ENCODE measurements at regions not wholly inside any gene's neighbourhood (a gene's known extent, or its start where the extent isn't known, plus 50 kb on each side); places are given as distances from the start of the nearest gene placed in this dataset.

DNA sequence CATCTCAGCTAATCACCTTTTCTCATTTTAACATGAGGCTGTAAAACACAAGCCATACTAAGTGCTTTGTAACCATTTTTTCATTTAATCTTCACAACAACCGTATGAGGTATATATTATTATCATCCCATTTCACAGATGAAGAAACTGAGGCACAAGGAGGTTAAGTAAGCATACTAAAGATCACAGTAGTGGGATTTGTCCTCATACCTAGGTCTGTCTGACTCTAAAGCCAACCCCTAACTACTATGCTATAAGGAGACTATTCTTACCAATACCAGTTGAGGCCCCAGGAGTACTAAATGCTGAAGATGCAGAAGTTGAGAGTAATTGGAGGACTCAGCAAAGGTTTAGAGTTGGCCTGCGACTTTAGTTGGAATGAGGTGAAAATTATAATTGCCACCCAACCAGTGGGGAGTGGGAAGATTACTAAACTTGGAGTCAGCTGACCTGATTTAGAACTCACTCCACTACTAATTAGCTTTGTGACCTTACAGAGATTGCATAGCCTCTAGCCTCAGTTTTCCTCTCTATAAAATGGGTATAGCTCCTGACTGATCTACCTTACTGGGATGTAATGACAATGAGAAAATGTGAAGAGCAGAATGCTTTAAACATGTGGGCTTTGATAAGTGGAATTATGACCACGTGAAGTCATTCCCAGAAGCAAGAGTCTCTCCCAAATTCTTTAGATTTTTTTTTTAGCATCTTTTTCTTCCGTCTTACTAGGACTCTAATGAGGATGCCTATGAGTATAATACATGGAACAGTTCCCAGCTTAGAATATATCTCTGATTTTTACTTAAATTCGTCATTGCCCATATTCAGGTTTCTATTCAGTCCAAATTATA lies 85.8 kb upstream of the IPO9 start:
- DNase-seq (ENCODE audit: low read depth in 2 of 3, low spot score in 2 of 3): no peak

DNA sequence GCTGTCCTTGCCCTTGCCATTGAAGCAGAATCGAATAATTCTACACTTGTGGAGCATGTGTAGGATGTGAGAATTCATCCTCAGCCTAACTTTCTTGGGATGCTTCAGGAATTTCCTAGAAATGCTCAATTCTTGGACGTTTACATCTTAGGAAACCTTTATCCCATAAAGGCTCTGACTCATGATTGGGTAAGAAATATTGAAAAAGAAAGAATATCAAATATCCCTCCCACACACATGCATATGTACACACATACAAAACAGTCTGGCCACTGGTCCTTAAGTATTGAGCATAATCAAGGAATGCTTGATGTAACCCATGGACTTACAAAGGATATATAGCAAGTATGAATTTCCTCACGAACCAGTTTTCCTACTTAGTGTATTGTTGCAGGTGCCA lies 83.9 kb upstream of the IPO9 start:
- DNase-seq (ENCODE audit: low read depth in 2 of 3, low spot score in 2 of 3): no peak

DNA sequence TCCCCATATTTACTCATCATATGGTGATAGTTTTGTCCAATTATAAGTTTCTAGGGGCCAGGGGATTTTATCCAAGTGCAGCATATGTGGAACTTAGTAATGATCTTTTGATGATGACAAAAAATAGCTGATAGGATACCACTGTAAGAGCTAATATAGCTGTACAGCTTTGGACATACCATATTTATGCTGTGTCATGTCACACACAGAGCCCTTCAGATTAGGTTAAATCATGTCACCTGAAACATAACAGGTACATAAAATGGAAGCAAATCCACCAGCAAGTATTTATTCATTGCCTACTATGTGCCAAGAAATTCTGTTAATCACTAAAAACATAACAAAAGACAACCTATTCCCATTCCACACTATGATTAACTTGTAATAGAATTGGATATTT lies 82.8 kb upstream of the IPO9 start:
- DNase-seq (ENCODE audit: low read depth in 2 of 3, low spot score in 2 of 3): no peak

DNA sequence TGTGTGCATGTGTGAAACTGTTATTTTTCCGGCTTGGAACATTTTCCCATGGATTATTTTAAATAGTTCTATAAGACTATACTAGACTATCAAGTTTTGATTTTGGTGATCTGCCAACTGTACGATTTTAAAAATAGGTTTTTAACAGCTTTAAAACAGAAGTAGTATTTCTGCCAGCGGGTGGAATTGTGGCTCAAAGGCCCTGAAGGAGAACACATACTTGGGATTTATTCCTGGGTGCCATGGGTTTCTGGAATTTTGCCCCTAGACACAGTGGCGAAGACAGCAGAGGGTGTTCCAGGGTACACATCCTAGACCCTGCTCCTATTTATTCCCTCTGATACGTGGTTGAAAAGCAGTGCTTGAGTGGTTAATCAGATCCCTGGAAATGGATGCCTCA lies 81.7 kb upstream of the IPO9 start:
- DNase-seq (ENCODE audit: low read depth in 2 of 3, low spot score in 2 of 3): no peak

DNA sequence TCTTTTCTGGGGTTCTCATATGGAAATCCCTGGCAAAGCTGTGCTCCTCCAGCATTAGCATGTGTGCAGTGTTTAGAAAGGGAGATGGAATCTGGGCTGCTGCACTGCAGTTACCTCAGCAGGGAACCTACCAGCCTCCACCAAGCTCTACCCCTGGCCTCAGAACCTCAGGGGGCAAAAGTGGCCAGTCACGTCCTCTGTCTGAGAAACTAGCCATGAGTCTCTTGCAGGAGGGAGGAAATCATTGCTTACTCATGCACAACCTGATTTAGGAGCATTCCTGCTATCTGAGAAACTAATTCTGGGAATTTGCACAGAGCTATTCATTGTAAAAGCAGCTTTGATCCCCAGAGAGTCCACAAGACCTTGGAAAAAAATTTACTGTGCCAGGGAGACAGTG lies 80.6 kb upstream of the IPO9 start:
- no peak for DNase-seq (ENCODE audit: low read depth in 2 of 3, low spot score in 2 of 3)

DNA sequence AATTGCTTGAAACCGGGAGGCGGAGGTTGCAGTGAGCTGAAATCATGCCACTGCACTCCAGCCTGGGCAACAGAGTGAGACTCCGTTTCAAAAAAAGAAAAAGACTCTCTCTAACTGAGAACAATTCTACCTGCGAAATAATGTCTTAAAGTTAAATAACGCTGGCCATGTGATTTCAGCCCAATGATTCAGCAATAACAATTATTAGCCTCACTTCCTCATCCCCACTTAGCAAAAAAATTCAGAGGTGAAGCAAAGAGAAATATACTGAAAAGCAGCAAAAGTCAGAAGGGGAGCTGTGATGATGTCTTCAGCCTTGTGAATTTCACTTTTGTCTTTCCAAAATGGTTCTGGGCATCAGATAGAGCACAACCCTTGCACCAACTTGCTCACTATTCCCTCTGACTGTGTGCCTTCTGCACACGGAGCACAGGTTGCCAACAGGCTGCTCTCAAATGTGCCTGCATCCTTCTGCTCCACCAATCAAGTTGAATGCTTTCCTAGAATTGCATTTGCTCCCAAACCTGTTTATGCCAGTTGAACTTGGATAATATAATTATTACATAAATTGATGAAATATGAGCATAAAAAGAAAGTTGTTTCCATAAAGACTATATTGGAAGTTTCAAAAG lies 79.8 kb upstream of the IPO9 start:
- no peak for DNase-seq (ENCODE audit: low read depth in 2 of 3, low spot score in 2 of 3)

DNA sequence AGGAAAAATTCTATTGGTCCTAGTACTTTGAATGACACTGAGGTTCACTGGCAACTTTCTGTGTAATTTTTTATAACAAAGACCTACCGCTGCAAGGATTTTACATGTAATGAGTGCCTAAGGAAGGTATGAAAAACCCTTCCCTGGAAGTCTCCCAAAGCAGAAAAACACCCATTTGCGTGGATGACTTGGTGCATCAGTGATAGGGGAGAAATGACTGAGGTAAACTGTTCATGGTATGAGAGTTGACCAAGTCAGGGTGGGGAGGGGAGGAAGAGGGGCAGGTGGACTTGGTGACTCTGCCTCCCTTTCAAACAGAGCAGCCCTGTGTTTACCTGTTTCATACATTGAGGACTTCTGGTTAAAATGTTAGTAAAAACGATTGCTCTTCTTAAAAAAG lies 78.8 kb upstream of the IPO9 start:
- no peak for DNase-seq (ENCODE audit: low read depth in 2 of 3, low spot score in 2 of 3)

DNA sequence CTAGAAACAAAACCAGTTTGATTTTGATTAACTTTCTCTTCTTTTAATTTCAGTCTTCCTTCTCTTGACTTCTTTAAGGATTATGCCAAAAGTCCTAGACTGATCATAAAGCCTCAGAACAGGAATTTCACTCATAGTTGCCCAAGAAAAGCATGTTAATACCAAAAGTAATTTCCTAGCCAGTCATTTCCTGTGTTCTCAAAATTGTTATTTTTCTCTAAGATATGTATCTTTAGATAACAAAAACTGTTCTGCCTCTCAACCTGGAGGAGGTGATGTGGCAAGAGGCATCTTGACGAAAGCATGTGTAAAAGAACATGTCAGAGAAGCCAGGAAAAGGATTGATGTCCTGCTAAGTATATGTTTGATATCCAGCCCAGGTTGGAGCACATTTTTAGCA lies 78.0 kb upstream of the IPO9 start:
- no peak for DNase-seq (ENCODE audit: low read depth in 2 of 3, low spot score in 2 of 3)

DNA sequence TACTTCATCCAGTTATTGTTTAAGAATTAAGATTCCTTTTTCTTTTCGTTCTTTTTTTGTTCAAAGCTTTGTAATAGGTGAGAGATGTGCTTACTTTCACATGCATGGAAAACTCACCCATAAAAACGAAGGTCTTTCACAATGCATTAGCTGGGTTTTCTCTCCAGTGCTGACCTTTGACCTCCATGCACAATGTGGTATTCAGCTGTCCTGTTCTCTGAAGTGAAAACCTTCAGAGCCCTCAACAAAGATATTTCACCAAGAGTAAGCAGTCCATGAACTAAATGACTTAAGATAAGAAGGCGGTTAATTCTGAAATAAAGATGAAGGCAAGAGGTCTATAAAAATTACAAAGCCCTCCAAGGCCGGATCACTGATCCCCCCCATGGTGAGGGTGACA lies 77.1 kb upstream of the IPO9 start:
- no peak for DNase-seq (ENCODE audit: low read depth in 2 of 3, low spot score in 2 of 3)

DNA sequence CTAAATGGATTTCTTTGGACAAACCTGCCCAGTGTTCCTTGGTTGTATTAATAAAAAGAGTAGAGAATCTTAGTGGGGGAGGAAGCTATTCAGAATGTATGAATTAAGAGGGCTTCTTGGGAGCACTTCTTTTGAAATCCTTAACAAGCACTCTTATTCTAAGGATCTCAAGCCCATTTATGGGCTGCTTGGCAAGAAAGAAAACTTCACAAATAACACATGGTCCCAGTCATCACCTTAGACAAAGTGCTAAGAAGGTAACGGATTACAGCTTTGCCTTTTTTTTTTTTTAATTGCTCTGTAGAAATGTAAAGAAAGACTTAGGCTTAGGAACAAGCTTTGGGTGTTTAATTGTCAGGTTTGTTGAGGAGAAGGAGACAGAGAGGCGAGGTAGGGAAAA lies 76.6 kb upstream of the IPO9 start:
- DNase-seq (ENCODE audit: low read depth in 2 of 3, low spot score in 2 of 3): no peak

DNA sequence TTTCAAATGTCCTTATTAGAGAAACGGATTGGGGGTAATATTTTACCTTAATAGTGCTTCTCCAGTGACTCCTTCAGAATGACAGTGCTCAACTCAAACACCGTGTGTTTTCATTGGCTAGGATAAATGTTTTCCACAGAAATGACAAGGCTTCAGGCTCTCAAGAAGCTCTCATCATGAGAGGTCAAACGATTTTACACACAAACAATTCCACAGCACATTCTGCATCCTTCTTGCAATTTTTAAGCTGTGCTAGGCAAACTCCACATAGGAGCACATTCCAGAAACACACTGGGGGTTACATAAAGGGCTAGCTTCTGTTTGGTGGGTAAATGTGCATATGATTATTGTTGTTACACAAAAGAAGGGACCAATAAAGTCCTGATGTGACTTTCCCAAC lies 75.5 kb upstream of the IPO9 start:
- no peak for DNase-seq (ENCODE audit: low read depth in 2 of 3, low spot score in 2 of 3)

DNA sequence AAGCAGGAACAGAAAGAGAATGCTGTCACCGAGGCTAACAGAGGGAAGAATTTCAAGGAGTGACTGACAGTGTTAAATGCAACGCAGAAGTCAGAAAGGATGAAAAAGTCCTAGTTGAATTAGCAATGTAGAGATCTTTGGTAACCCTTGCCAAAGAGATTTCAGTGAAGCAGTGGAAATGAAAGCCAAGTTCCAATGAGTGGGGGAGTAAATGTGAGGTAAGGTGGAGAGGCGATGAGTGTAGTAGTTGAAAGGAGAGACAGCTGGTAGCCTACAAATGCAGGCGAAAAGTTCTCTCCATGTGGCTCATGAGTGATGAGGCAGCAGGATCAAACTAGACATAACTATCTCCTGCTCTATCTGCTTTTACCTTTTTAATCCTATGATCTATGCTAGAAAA lies 74.6 kb upstream of the IPO9 start:
- no peak for DNase-seq (ENCODE audit: low read depth in 2 of 3, low spot score in 2 of 3)

DNA sequence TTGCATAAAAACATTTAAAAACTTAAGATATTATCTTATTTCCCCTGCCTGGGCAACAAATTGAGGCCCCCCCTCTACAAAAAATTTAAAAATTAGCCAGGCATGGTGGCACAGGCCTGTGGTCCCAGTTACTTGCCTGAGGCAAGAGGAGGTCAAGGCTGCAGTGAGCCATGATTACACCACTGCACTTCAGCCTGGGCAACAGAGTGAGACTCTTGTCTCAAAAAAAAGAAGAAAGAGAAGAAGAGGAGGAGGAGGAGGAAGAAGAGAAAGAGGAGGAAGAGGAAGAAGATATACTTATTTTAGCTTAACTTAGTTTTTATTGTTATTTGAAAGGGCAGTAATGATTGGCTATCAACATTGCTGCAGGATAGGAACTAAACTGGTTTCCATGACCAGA lies 73.8 kb upstream of the IPO9 start:
- no peak for DNase-seq (ENCODE audit: low read depth in 2 of 3, low spot score in 2 of 3)

DNA sequence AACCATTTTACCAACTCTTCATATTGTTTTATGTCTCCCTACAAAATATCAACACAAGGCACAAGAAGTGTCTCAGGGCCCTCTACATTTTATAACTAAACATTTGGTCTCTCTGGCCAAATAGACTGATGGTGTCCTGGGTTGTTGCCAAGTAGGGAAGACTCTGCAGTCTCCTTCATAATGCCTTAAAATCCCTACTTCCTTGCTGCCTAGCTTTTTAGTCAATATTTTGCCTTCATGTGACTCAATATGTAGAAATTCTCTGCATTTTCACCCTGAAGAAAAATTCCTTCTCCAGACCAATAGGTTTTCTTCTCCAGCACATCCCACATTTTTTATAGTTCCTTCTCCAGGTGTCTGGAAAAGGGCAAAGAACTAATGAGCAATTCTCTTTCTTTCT lies 72.6 kb upstream of the IPO9 start:
- DNase-seq (ENCODE audit: low read depth in 2 of 3, low spot score in 2 of 3): no peak

DNA sequence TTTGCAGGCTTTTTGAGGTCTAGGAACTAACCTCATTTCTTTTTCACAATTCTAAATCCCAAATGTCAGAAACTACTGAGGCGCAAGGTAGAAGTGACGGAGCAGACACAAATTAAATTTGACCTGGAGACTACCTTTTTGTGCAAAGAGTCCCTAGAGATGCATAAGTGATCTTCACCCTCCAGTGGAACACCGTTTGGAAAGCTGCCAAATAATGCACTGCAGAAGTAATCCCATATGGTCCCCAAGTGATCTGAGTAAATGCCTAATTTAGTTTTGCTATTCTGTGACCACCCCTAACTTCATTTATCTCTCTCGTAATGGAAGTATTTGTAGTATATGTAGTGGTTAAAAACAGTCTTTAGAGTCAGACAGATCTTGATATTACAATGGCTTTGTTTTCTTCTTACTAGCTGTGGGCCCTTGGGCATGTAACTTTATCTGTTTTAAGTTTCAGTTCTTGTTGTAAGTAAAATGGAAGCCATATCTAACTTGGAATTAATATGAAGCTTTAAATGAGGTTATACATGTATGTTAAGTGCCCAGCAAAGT lies 70.4 kb upstream of the IPO9 start:
- DNase-seq (ENCODE audit: low read depth in 2 of 3, low spot score in 2 of 3): no peak

DNA sequence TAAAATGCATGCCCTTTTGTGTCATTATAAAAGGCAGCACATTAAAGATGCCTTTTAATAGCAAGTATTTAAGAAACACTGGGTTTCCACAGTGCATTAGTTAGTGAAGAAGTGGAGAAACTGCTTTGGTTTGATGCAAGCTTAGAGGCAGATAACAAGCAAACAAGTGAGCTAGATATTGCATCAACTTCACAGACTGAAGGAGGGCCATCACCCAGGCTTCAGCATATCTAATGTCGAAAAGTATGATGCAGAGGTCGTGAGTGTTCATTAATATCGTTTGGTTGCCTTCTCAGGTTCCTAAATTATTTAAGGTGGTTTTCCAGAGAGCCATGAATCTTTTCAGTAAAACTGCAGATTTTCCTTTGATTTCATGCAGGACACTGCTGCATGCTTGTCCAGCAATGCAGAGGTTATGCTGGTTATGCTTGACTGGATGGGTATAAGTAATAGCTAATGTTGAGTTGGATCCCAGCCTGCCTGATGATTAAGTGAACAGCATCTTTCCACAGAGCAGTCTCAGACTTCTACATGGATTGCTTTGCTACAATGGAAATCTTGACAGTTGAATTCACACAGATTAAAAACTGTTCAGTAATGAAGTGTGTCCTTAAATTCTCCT lies 69.7 kb upstream of the IPO9 start:
- DNase-seq (ENCODE audit: low read depth in 2 of 3, low spot score in 2 of 3): no peak

DNA sequence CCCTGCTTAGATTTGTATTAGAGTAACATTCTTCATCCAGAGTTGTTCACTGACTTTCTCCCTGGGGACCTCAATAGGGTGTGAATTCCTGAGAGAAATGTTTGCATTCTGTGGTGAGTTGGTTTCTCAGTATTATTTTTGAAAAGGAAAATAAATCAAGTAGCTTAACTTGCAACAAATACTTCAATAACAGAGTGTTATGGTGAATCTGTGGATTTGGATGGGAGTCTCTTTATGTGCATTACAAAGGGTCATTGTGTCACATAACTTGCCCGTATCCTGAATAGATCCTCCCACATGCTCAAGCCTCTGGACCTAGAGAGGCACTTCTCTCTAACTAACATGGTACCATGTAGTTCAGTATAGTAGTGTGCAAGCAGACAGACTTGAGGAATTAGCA lies 68.4 kb upstream of the IPO9 start:
- no peak for DNase-seq (ENCODE audit: low read depth in 2 of 3, low spot score in 2 of 3)

DNA sequence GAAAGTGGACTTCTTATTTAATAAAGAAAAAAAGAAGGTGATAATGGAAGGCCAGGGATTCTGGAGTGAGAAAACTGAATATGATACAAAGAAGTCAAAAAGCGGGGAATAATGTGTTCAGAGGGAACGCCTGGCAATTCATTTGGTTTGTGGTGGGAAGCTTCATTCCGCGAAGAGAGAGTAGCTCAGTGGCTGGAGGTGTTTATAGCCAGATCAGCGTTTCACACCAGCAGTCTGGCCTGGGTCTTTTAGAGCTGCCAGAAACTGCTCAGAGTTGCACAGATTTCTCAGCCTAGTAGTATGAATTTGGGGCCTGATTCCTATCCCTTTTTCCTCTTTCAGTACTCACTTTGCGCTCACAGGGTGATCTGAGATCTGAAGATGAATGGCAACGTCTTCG lies 67.8 kb upstream of the IPO9 start:
- DNase-seq (ENCODE audit: low read depth in 2 of 3, low spot score in 2 of 3): no peak

DNA sequence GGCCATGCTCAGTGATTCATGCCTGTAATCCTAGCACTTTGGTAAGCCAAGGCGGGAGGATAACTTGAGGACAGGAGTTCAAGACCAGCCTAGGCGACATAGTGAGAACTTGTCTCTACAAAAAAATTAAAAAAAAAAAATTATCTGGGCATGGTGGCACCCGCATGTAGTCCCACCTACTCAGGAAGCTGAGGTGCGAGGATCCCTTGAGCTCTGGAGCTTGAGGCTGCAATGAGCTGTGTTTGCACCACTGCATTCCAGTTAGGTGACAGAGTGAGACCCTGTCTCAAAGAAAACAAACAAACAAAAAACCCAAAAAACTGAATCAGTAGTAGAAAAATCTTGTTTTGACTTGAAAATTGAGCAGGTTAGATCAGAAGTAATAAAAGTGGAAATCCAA lies 67.1 kb upstream of the IPO9 start:
- no peak for DNase-seq (ENCODE audit: low read depth in 2 of 3, low spot score in 2 of 3)

DNA sequence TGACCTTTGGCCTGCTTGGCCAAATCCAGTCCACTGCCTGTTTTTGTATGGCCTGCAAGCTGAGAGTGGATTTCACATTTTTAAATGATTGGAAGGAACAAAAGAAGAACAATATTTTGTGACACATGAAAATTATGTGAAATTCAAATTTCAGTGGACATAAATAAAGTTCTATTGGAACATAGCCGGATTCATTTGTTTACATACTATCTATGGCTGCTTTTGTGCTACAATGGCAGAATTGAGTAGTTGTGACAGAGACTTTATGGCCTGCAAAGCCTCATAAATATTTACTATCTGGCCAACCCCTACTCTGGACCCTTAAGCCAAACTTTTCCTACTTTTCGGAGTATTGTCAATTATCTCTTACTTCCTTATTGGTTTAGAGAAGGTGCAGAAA lies 66.6 kb upstream of the IPO9 start:
- DNase-seq (ENCODE audit: low read depth in 2 of 3, low spot score in 2 of 3): no peak

DNA sequence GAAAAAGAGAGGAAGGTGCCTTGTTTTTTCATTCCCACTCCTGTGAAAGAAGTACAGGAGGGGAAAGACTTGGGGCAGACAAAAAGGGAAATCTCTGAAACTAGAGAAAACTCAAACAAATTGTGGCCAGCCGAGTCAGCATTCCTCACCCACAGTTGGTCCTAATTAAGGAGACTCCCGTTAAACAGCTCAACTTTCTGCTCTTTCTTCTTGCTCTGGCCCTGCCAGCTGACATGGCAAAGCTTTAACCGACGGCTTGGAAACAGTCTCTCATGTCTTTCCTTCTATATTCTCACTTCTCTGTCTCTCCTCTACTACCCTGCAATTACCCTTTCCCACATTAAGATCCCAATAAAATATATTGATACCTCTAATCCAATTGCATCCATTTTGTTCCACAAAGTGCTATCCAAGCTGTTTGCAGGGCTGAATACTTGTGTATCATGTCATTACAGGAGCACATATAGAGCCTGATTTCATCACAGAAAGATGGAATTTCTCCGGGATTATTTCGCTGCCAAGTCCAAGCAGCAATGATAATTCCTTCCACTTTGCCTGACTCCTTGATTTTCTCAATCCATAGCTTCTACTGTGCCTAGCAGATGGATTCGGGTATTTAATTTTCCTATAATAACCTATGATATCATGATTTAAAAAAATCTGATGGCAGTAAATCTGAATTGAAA lies 65.4 kb upstream of the IPO9 start:
- no peak for DNase-seq (ENCODE audit: low read depth in 2 of 3, low spot score in 2 of 3)

DNA sequence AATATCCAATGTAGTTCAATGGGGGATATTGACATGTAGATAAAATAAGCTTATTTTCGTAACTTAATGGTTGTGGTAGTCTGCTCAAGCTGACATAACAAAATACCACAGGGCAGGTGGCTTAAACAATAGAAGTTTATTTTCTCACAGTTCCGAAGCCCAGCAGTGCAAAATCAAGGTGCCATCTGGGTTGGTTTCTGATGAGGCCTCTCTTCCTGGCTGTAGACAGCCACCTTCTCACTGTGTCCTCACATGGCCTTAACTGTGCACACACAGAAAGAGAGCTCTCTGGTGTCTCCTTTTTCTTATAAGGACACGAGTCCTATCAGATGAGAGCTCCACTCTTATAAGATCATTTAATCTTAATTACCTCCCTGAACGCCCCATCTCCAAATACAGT lies 64.8 kb upstream of the IPO9 start:
- DNase-seq (ENCODE audit: low read depth in 2 of 3, low spot score in 2 of 3): no peak
